HEK293 (cell line): ENCODE measurements at regions not wholly inside any gene's neighbourhood (a gene's known extent, or its start where the extent isn't known, plus 50 kb on each side); places are given as distances from the start of the nearest gene placed in this dataset.
"Not testable (repeated sequence)": the region's sequence is repeated elsewhere in the genome, so short reads cannot be mapped to it uniquely, and the experiment has no call there.

Source experiments
- CTCF ChIA-PET: fragments of 350-600 bp; formaldehyde crosslinking; extraction: SDS; loops from one replicate; lab custom pipeline; 2021; ENCODE audit warnings: antibody characterized with exemption; lab: Yijun Ruan, JAX
- POLR2A ChIA-PET: fragments of 300-600 bp; formaldehyde crosslinking; extraction: SDS; loops from one replicate; lab custom pipeline; 2020; ENCODE audit warnings: antibody characterized with exemption, inconsistent platforms; lab: Yijun Ruan, JAX
- H3K27ac ChIP-seq: fragments of 200-500 bp; sonication (Bioruptor generic); 2 replicates; pipeline ENCODE4 v1.5.1; 2014; ENCODE audit warnings: low read depth, low read length, control low read depth, inconsistent platforms; ENCODE audit errors: extremely low read depth
- H3K36me3 ChIP-seq, 2 experiments: fragments of 200-500 bp in 1 of 2; sonication (Bioruptor generic) in 1 of 2; 1 replicate in 1 of 2; 2 replicates in 1 of 2; pipeline ENCODE4 v1.5.1; 2014 to 2017; ENCODE audit warnings: inconsistent platforms in 2 of 2, low read length in 2 of 2; ENCODE audit not compliant: control insufficient read depth in 2 of 2, insufficient read depth in 1 of 2
- H3K4me1 ChIP-seq: fragments of 200-500 bp; sonication (Bioruptor generic); 2 replicates; pipeline ENCODE4 v1.5.1; 2014; ENCODE audit warnings: mild to moderate bottlenecking, low read length, inconsistent platforms; ENCODE audit not compliant: control insufficient read depth, insufficient read depth
- H3K4me3 ChIP-seq: 2 replicates; pipeline ENCODE4 v1.5.1; 2011; ENCODE audit warnings: low read depth, mild to moderate bottlenecking, control low read depth, low read length, moderate library complexity
- H3K9me3 ChIP-seq: fragments of 200-500 bp; sonication (Bioruptor generic); 2 replicates; pipeline ENCODE4 v1.5.1; 2014; ENCODE audit warnings: low read depth, low read length, inconsistent platforms; ENCODE audit not compliant: control insufficient read depth, insufficient read depth
- BCL11A ChIP-seq: fragments of 450-650 bp; formaldehyde crosslinking; IDR thresholded peaks from 2 replicates; pipeline ENCODE4 v1.5.1; 2016; ENCODE audit warnings: low read depth, missing biosample characterization, missing genetic modification characterization
- EGR2 ChIP-seq: fragments of 450-650 bp; formaldehyde crosslinking; IDR thresholded peaks from 2 replicates; pipeline ENCODE4 v1.5.1; 2016; ENCODE audit warnings: low read depth, missing biosample characterization, missing genetic modification characterization
- MEIS1 ChIP-seq: sonication (generic); formaldehyde crosslinking; IDR thresholded peaks from 2 replicates; pipeline ENCODE4 v1.8.1; 2022; ENCODE audit warnings: missing genetic modification reagents, mild to moderate bottlenecking, borderline replicate concordance
- SCRT1 ChIP-seq: fragments of 450-650 bp; formaldehyde crosslinking; IDR thresholded peaks from 2 replicates; pipeline ENCODE4 v1.5.1; 2016; ENCODE audit warnings: missing biosample characterization, missing genetic modification characterization, borderline replicate concordance
- WT1 ChIP-seq: fragments of 450-650 bp; formaldehyde crosslinking; IDR thresholded peaks from 2 replicates; pipeline ENCODE4 v1.5.1; 2016; ENCODE audit warnings: missing biosample characterization, missing genetic modification characterization
- ZFHX2 ChIP-seq: fragments of 450-650 bp; formaldehyde crosslinking; conservative IDR thresholded peaks from 2 replicates; pipeline ENCODE4 v1.5.1; 2016; ENCODE audit warnings: missing biosample characterization, missing genetic modification characterization
- ZNF184 ChIP-seq: fragments of 450-650 bp; IDR thresholded peaks from 2 replicates; pipeline ENCODE4 v1.5.1; 2018; ENCODE audit warnings: missing biosample characterization, mild to moderate bottlenecking, missing genetic modification characterization
- ZNF37A ChIP-seq: fragments of 450-650 bp; IDR thresholded peaks from 2 replicates; pipeline ENCODE4 v1.5.1; 2018; ENCODE audit warnings: missing biosample characterization, missing genetic modification characterization
- ZNF433 ChIP-seq: fragments of 450-650 bp; formaldehyde crosslinking; IDR thresholded peaks from 2 replicates; pipeline ENCODE4 v1.5.1; 2016; ENCODE audit warnings: missing biosample characterization, missing genetic modification characterization, low read depth
- ZNF600 ChIP-seq: fragments of 450-650 bp; formaldehyde crosslinking; IDR thresholded peaks from 2 replicates; pipeline ENCODE4 v1.5.1; 2016; ENCODE audit warnings: missing biosample characterization, missing genetic modification characterization
- ZNF677 ChIP-seq: fragments of 450-650 bp; IDR thresholded peaks from 2 replicates; pipeline ENCODE4 v1.5.0; 2018; ENCODE audit warnings: missing biosample characterization, mild to moderate bottlenecking, missing genetic modification characterization, moderate library complexity
- ZNF837 ChIP-seq: fragments of 450-650 bp; formaldehyde crosslinking; IDR thresholded peaks from 2 replicates; pipeline ENCODE4 v1.5.1; 2016; ENCODE audit warnings: missing biosample characterization, missing genetic modification characterization
- TF ChIP-seq, protein P1 (sequence below): fragments of 450-650 bp; formaldehyde crosslinking; IDR thresholded peaks from 2 replicates; pipeline ENCODE4 v1.5.1; 2017; ENCODE audit warnings: missing biosample characterization, missing genetic modification characterization
- TF ChIP-seq, protein P2 (sequence below): fragments of 450-650 bp; formaldehyde crosslinking; IDR thresholded peaks from 2 replicates; pipeline ENCODE4 v1.5.1; 2016; ENCODE audit warnings: missing biosample characterization, missing genetic modification characterization
- TF ChIP-seq, protein P3 (sequence below): fragments of 450-650 bp; IDR thresholded peaks from 2 replicates; pipeline ENCODE4 v1.5.1; 2018; ENCODE audit warnings: missing biosample characterization, mild to moderate bottlenecking, missing genetic modification characterization
- TF ChIP-seq, protein P4 (sequence below): fragments of 450-650 bp; formaldehyde crosslinking; optimal IDR thresholded peaks from 2 replicates; pipeline ENCODE3; 2016; ENCODE audit warnings: missing biosample characterization, mild to moderate bottlenecking, missing genetic modification characterization

DNA sequence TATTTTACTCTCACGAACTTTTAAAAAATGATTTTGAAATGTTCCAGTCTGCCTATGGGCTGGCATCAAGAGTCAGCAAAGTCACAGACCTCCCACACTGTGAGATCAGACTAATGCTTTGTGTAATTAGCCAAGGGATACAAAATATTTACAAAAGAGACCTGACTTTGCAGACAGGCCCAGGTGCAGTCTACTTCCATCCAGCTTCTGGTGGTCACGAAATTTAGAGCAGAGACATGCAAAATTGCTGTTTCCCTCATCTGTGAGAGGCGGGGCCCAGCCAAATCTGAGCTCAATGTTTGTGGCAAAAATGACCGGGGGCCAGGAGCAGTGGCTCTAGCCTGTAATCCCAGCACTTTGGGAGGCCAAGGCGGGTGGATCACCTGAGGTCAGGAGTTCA is 82.5 kb upstream of the PITRM1 start:
- Histone ChIP-seq H3K36me3 (no peaks in the 10 kb centered on the region), H3K4me1 (no peaks in the 10 kb centered on the region), H3K4me3 (no peak overlapping the region), H3K27ac (no peak overlapping the region), H3K9me3 (no peaks in the 10 kb centered on the region)
- TF ChIP-seq, protein P1, sequence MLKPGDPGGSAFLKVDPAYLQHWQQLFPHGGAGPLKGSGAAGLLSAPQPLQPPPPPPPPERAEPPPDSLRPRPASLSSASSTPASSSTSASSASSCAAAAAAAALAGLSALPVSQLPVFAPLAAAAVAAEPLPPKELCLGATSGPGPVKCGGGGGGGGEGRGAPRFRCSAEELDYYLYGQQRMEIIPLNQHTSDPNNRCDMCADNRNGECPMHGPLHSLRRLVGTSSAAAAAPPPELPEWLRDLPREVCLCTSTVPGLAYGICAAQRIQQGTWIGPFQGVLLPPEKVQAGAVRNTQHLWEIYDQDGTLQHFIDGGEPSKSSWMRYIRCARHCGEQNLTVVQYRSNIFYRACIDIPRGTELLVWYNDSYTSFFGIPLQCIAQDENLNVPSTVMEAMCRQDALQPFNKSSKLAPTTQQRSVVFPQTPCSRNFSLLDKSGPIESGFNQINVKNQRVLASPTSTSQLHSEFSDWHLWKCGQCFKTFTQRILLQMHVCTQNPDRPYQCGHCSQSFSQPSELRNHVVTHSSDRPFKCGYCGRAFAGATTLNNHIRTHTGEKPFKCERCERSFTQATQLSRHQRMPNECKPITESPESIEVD (tag by site-specific recombination): no peak
- TF ChIP-seq WT1 (no peak), SCRT1 (tag by site-specific recombination) (no peak), MEIS1 (CRISPR knock-in tag) (no peak)
- TF ChIP-seq, protein P2, sequence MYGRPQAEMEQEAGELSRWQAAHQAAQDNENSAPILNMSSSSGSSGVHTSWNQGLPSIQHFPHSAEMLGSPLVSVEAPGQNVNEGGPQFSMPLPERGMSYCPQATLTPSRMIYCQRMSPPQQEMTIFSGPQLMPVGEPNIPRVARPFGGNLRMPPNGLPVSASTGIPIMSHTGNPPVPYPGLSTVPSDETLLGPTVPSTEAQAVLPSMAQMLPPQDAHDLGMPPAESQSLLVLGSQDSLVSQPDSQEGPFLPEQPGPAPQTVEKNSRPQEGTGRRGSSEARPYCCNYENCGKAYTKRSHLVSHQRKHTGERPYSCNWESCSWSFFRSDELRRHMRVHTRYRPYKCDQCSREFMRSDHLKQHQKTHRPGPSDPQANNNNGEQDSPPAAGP (tag by site-specific recombination): no peak
- TF ChIP-seq, protein P3, sequence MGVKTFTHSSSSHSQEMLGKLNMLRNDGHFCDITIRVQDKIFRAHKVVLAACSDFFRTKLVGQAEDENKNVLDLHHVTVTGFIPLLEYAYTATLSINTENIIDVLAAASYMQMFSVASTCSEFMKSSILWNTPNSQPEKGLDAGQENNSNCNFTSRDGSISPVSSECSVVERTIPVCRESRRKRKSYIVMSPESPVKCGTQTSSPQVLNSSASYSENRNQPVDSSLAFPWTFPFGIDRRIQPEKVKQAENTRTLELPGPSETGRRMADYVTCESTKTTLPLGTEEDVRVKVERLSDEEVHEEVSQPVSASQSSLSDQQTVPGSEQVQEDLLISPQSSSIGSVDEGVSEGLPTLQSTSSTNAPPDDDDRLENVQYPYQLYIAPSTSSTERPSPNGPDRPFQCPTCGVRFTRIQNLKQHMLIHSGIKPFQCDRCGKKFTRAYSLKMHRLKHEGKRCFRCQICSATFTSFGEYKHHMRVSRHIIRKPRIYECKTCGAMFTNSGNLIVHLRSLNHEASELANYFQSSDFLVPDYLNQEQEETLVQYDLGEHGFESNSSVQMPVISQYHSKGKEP (tag by site-specific recombination): no peak
- TF ChIP-seq, protein P4, sequence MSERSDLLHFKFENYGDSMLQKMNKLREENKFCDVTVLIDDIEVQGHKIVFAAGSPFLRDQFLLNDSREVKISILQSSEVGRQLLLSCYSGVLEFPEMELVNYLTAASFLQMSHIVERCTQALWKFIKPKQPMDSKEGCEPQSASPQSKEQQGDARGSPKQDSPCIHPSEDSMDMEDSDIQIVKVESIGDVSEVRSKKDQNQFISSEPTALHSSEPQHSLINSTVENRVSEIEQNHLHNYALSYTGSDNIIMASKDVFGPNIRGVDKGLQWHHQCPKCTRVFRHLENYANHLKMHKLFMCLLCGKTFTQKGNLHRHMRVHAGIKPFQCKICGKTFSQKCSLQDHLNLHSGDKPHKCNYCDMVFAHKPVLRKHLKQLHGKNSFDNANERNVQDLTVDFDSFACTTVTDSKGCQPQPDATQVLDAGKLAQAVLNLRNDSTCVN (tag by site-specific recombination): no peak
- CTCF ChIA-PET: interaction anchor here (0.6 kb wide), 2 partner anchors 62 to 134 kb away, joined by 3 to 4 read pairs; no protein-coding TSS in a partner anchor
- POLR2A ChIA-PET: interaction anchor here (0.6 kb wide), 1 partner anchor 82 kb away, joined by 4 read pairs; no protein-coding TSS in a partner anchor

- not testable (repeated sequence) for H3K27ac ChIP-seq
Measured at GRCh38 chr10:3253974-3254373, 81.4 kb upstream of the PITRM1 start.

GRCh38 chr10:3251172-3251571 is 78.6 kb upstream of the PITRM1 start:
- ChIA-PET POLR2A (no interaction called here), CTCF (no interaction called here)
- H3K36me3 ChIP-seq: no peaks in the 10 kb centered on the region
- no peak overlapping the region for H3K27ac ChIP-seq
- H3K4me3 ChIP-seq: no peak overlapping the region
- no peak for TF ChIP-seq ZNF37A
- no peak for TF ChIP-seq ZNF433 (tag by site-specific recombination)
- TF ChIP-seq ZNF837 (tag by site-specific recombination): no peak
- no peak for TF ChIP-seq ZNF600 (tag by site-specific recombination)
- TF ChIP-seq ZNF184: no peak
- TF ChIP-seq BCL11A: no peak
- no peak for TF ChIP-seq ZNF677 (tag by site-specific recombination)
- peaks cover 2% of the 10 kb centered on the region; the same call in 1 of the 2 replicates for H3K4me1 ChIP-seq
- no peaks in the 10 kb centered on the region for H3K9me3 ChIP-seq

More at GRCh38 chr10:3253974-3254373, 81.4 kb upstream of the PITRM1 start:
- peak; percentile 96 for TF ChIP-seq EGR2
- TF ChIP-seq ZFHX2 (tag by site-specific recombination): peak; percentile 77; the same call in 1 of the 2 replicates
- H3K4me1 ChIP-seq, CTCF ChIA-PET, H3K36me3 ChIP-seq, H3K4me3 ChIP-seq, H3K9me3 ChIP-seq, POLR2A ChIA-PET: not testable (repeated sequence)
